Neural progenitor cell (in vitro differentiated cells): ENCODE measurements at regions not wholly inside any gene's neighbourhood (a gene's known extent, or its start where the extent isn't known, plus 50 kb on each side); places are given as distances from the start of the nearest gene placed in this dataset.

Experiments used
- DNase-seq: peaks from one replicate; pipeline ENCODE4 v3.0.0-alpha.2; 2016; ENCODE audit warnings: low spot score
- H2AFZ ChIP-seq: fragments of 200-600 bp; sonication (generic); replicated peaks from 2 replicates; pipeline ENCODE4 v1.6.1; 2016; ENCODE audit warnings: antibody characterized with exemption
- H3F3A ChIP-seq: fragments of 200-600 bp; sonication (generic); 2 replicates; pipeline ENCODE4 v1.6.1; 2016; ENCODE audit warnings: antibody characterized with exemption, low read depth
- H3K27ac ChIP-seq: fragments of 200-600 bp; sonication (generic); 2 replicates; pipeline ENCODE4 v1.5.1; 2016; ENCODE audit warnings: mild to moderate bottlenecking
- H3K27me3 ChIP-seq: fragments of 200-600 bp; sonication (generic); 2 replicates; pipeline ENCODE4 v1.6.1; 2016; ENCODE audit warnings: mild to moderate bottlenecking, moderate library complexity
- H3K36me3 ChIP-seq: fragments of 200-600 bp; sonication (generic); 2 replicates; pipeline ENCODE4 v1.5.1; 2016
- H3K4me1 ChIP-seq: fragments of 200-600 bp; sonication (generic); 2 replicates; pipeline ENCODE4 v1.6.1; 2016; ENCODE audit warnings: mixed run types
- H3K4me2 ChIP-seq: fragments of 200-600 bp; sonication (generic); 2 replicates; pipeline ENCODE4 v1.6.1; 2016
- H3K4me3 ChIP-seq: fragments of 200-600 bp; sonication (generic); 2 replicates; pipeline ENCODE4 v1.5.1; 2016
- H3K79me2 ChIP-seq: fragments of 200-600 bp; sonication (generic); 2 replicates; pipeline ENCODE4 v1.6.1; 2016; ENCODE audit warnings: low read depth
- H3K9ac ChIP-seq: fragments of 200-600 bp; sonication (generic); 2 replicates; pipeline ENCODE4 v1.6.1; 2016
- H3K9me3 ChIP-seq: fragments of 200-600 bp; sonication (generic); 2 replicates; pipeline ENCODE4 v1.5.1; 2016; ENCODE audit warnings: low read depth
- H4K20me1 ChIP-seq: fragments of 200-600 bp; sonication (generic); 2 replicates; pipeline ENCODE4 v1.6.1; 2016; ENCODE audit warnings: low read depth
- H3K27ac Mint-ChIP-seq: 3 replicates; pipeline ENCODE4 v1.8.0; 2021; ENCODE audit warnings: mixed read lengths
- H3K27me3 Mint-ChIP-seq: 2 replicates; pipeline ENCODE4 v1.8.0; 2022; ENCODE audit warnings: low read depth, mild to moderate bottlenecking, inconsistent platforms, moderate library complexity, mixed read lengths; ENCODE audit not compliant: insufficient read depth
- H3K36me3 Mint-ChIP-seq: 3 replicates; pipeline ENCODE4 v1.8.0; 2021; ENCODE audit warnings: mixed read lengths
- H3K4me1 Mint-ChIP-seq: 3 replicates; pipeline ENCODE4 v1.8.0; 2021; ENCODE audit warnings: mixed read lengths
- H3K4me3 Mint-ChIP-seq: 3 replicates; pipeline ENCODE4 v1.8.0; 2021; ENCODE audit warnings: mild to moderate bottlenecking, moderate library complexity, mixed read lengths
- H3K9me3 Mint-ChIP-seq: 3 replicates; pipeline ENCODE4 v1.8.0; 2020; ENCODE audit warnings: mixed read lengths
- CTCF ChIP-seq: fragments of 200-600 bp; sonication (generic); IDR thresholded peaks from 2 replicates; pipeline ENCODE4 v1.5.1; 2017; ENCODE audit warnings: antibody characterized with exemption, mild to moderate bottlenecking
- EZH2 ChIP-seq: fragments of 200-600 bp; sonication (generic); IDR thresholded peaks from 2 replicates; pipeline ENCODE4 v1.6.1; 2017; ENCODE audit warnings: antibody characterized with exemption, mild to moderate bottlenecking, moderate library complexity
- EZH2phosphoT487 ChIP-seq: fragments of 200-600 bp; sonication (generic); IDR thresholded peaks from 2 replicates; pipeline ENCODE4 v1.6.1; 2017; ENCODE audit warnings: antibody characterized with exemption

GRCh38 chr11:127268932-127269331, 268.4 kb upstream of the KIRREL3 start:
- peaks cover 10% of the 10 kb centered on the region for H3K9me3 Mint-ChIP-seq
- DNase-seq: no peak
- no peaks in the 10 kb centered on the region for H4K20me1 ChIP-seq
- H3K27ac ChIP-seq: no peak overlapping the region
- no peaks in the 10 kb centered on the region for H3K79me2 ChIP-seq
- no peaks in the 10 kb centered on the region for H3K4me1 ChIP-seq
- no peaks in the 10 kb centered on the region for H3F3A ChIP-seq
- no peak overlapping the region for H3K9ac ChIP-seq
- H2AFZ ChIP-seq: peak overlapping the region; percentile 42
- H3K36me3 Mint-ChIP-seq: no peaks in the 10 kb centered on the region
- H3K4me1 Mint-ChIP-seq: peaks cover 3% of the 10 kb centered on the region
- no peak overlapping the region for H3K4me2 ChIP-seq
- H3K9me3 ChIP-seq: no peaks in the 10 kb centered on the region
- H3K27me3 Mint-ChIP-seq: peaks cover 2% of the 10 kb centered on the region
- H3K4me3 ChIP-seq: no peak overlapping the region
- H3K4me3 Mint-ChIP-seq: no peak overlapping the region
- no peaks in the 10 kb centered on the region for H3K36me3 ChIP-seq
- H3K27ac Mint-ChIP-seq: no peak overlapping the region
- no peak for TF ChIP-seq EZH2phosphoT487
- no peak for TF ChIP-seq CTCF
- TF ChIP-seq EZH2: no peak
- no peaks in the 10 kb centered on the region for H3K27me3 ChIP-seq

- no peak for DNase-seq
- no peaks in the 10 kb centered on the region for H4K20me1 ChIP-seq
- no peak overlapping the region for H3K4me2 ChIP-seq
- Mint-ChIP-seq H3K27ac (no peak overlapping the region), H3K4me3 (no peak overlapping the region), H3K27me3 (peaks cover 2% of the 10 kb centered on the region), H3K36me3 (no peaks in the 10 kb centered on the region), H3K9me3 (peaks cover 10% of the 10 kb centered on the region), H3K4me1 (peaks cover 3% of the 10 kb centered on the region)
- H3K4me3 ChIP-seq: no peak overlapping the region
- H3F3A ChIP-seq: no peaks in the 10 kb centered on the region
- H3K9me3 ChIP-seq: no peaks in the 10 kb centered on the region
- no peaks in the 10 kb centered on the region for H3K4me1 ChIP-seq
- H2AFZ ChIP-seq: peak overlapping the region; percentile 42
- no peak overlapping the region for H3K9ac ChIP-seq
- H3K27me3 ChIP-seq: no peaks in the 10 kb centered on the region
- no peak for TF ChIP-seq CTCF
- H3K27ac ChIP-seq: no peak overlapping the region
- no peaks in the 10 kb centered on the region for H3K36me3 ChIP-seq
- H3K79me2 ChIP-seq: no peaks in the 10 kb centered on the region
Observed at GRCh38 chr11:127268521-127268920, 268.0 kb upstream of the KIRREL3 start.

- H3F3A ChIP-seq: no peaks in the 10 kb centered on the region
- Mint-ChIP-seq H3K4me1 (no peaks in the 10 kb centered on the region), H3K27ac (no peak overlapping the region), H3K9me3 (peaks cover 2% of the 10 kb centered on the region), H3K36me3 (no peaks in the 10 kb centered on the region), H3K27me3 (peaks cover 4% of the 10 kb centered on the region), H3K4me3 (no peak overlapping the region)
- DNase-seq: no peak
- no peak overlapping the region for H3K9ac ChIP-seq
- no peaks in the 10 kb centered on the region for H3K4me1 ChIP-seq
- H3K4me3 ChIP-seq: no peak overlapping the region
- H3K79me2 ChIP-seq: no peaks in the 10 kb centered on the region
- no peaks in the 10 kb centered on the region for H4K20me1 ChIP-seq
- H3K27me3 ChIP-seq: no peaks in the 10 kb centered on the region
- no peak overlapping the region for H2AFZ ChIP-seq
- no peak overlapping the region for H3K4me2 ChIP-seq
- H3K9me3 ChIP-seq: no peaks in the 10 kb centered on the region
- H3K36me3 ChIP-seq: no peaks in the 10 kb centered on the region
- TF ChIP-seq EZH2phosphoT487 (no peak), CTCF (no peak), EZH2 (no peak)
- no peak overlapping the region for H3K27ac ChIP-seq
Observed at GRCh38 chr11:127259102-127259501, 258.5 kb upstream of the KIRREL3 start.

- no peak for TF ChIP-seq CTCF
- no peak for TF ChIP-seq EZH2phosphoT487
- no peak for TF ChIP-seq EZH2
- H3F3A ChIP-seq: no peaks in the 10 kb centered on the region
- H3K4me1 ChIP-seq: no peaks in the 10 kb centered on the region
- H3K4me3 Mint-ChIP-seq: no peak overlapping the region
- no peaks in the 10 kb centered on the region for H3K4me1 Mint-ChIP-seq
- H4K20me1 ChIP-seq: no peaks in the 10 kb centered on the region
- H3K36me3 Mint-ChIP-seq: no peaks in the 10 kb centered on the region
- H3K27me3 Mint-ChIP-seq: peaks cover 2% of the 10 kb centered on the region
- no peak overlapping the region for H2AFZ ChIP-seq
- no peak for DNase-seq
- no peaks in the 10 kb centered on the region for H3K9me3 ChIP-seq
- no peak overlapping the region for H3K9ac ChIP-seq
- peaks cover 2% of the 10 kb centered on the region for H3K9me3 Mint-ChIP-seq
- no peak overlapping the region for H3K4me2 ChIP-seq
- peak overlapping the region; percentile 4 for H3K27ac Mint-ChIP-seq
- no peaks in the 10 kb centered on the region for H3K36me3 ChIP-seq
- no peaks in the 10 kb centered on the region for H3K27me3 ChIP-seq
- H3K27ac ChIP-seq: no peak overlapping the region
- no peaks in the 10 kb centered on the region for H3K79me2 ChIP-seq
- H3K4me3 ChIP-seq: no peak overlapping the region
Observed at GRCh38 chr11:127255209-127255608, 254.6 kb upstream of the KIRREL3 start.
